CD4-positive, CD25-positive, alpha-beta regulatory T cell (primary cell): ENCODE measurements at regions not wholly inside any gene's neighbourhood (a gene's known extent, or its start where the extent isn't known, plus 50 kb on each side); places are given as distances from the start of the nearest gene placed in this dataset.
"Not testable (repeated sequence)": the region's sequence is repeated elsewhere in the genome, so short reads cannot be mapped to it uniquely, and the experiment has no call there.

Experiments
- ATAC-seq, 2 donors: fragments of 150-1000 bp; cut with Tn5 transposase; one replicate each; pipeline ENCODE4 v1.10.0; 2021; ENCODE audit warnings: low read depth in 2 of 2, moderate number of reproducible peaks in 2 of 2, moderate library complexity in 1 of 2
- DNase-seq, 3 donors: peaks; one replicate each; pipeline versions ENCODE4 v3.0.0 to v3.0.0-alpha.2; 2012 to 2022; ENCODE audit warnings: mixed read lengths in 1 of 3
- H3K27ac ChIP-seq: one replicate; pipeline ENCODE4 v1.7.0; 2013; ENCODE audit warnings: mild to moderate bottlenecking, low read length; ENCODE audit not compliant: insufficient read depth, poor library complexity, severe bottlenecking
- H3K27me3 ChIP-seq: one replicate; pipeline ENCODE4 v1.7.0; 2013; ENCODE audit warnings: low read length; ENCODE audit not compliant: control insufficient read depth, insufficient read depth
- H3K36me3 ChIP-seq: one replicate; pipeline ENCODE4 v1.7.0; 2013; ENCODE audit warnings: mild to moderate bottlenecking, low read length, moderate library complexity; ENCODE audit not compliant: control insufficient read depth, insufficient read depth
- H3K4me1 ChIP-seq: 2 replicates; pipeline ENCODE4 v1.7.0; 2013; ENCODE audit warnings: mild to moderate bottlenecking, low read length; ENCODE audit not compliant: insufficient read depth, control insufficient read depth, poor library complexity, severe bottlenecking
- H3K4me3 ChIP-seq: one replicate; pipeline ENCODE4 v1.7.0; 2013; ENCODE audit warnings: low read depth, mild to moderate bottlenecking, low read length, moderate library complexity
- H3K9me3 ChIP-seq, 2 experiments: 1 replicate in 1 of 2; 2 replicates in 1 of 2; pipeline ENCODE4 v1.7.0; 2013; ENCODE audit warnings: low read length in 2 of 2, mild to moderate bottlenecking in 1 of 2, moderate library complexity in 1 of 2; ENCODE audit not compliant: control insufficient read depth in 2 of 2
- H3K27ac Mint-ChIP-seq, 3 donors: one replicate each; pipeline ENCODE4 v1.8.0; 2020 to 2022; ENCODE audit warnings: mild to moderate bottlenecking in 3 of 3, mixed read lengths in 3 of 3, moderate library complexity in 2 of 3
- H3K27me3 Mint-ChIP-seq: one replicate; pipeline ENCODE4 v1.8.0; 2022; ENCODE audit warnings: mild to moderate bottlenecking, mixed read lengths
- H3K36me3 Mint-ChIP-seq: one replicate; pipeline ENCODE4 v1.8.0; 2020; ENCODE audit warnings: mixed read lengths
- H3K4me1 Mint-ChIP-seq, 4 donors: one replicate each; pipeline ENCODE4 v1.8.0; 2020 to 2022; ENCODE audit warnings: mixed read lengths in 4 of 4, mild to moderate bottlenecking in 1 of 4
- H3K4me3 Mint-ChIP-seq, 4 donors: one replicate each; pipeline ENCODE4 v1.8.0; 2020 to 2022; ENCODE audit warnings: mild to moderate bottlenecking in 4 of 4, mixed read lengths in 4 of 4, moderate library complexity in 3 of 4
- H3K9me3 Mint-ChIP-seq, 7 donors: one replicate each; pipeline ENCODE4 v1.8.0; 2020 to 2022; ENCODE audit warnings: mixed read lengths in 7 of 7, mild to moderate bottlenecking in 3 of 7, moderate library complexity in 2 of 7

- H3K4me3 ChIP-seq, H3K36me3 Mint-ChIP-seq, ATAC-seq, H3K4me1 ChIP-seq, H3K27ac Mint-ChIP-seq, H3K27me3 ChIP-seq, H3K9me3 ChIP-seq, H3K4me3 Mint-ChIP-seq, H3K4me1 Mint-ChIP-seq, DNase-seq, H3K36me3 ChIP-seq, H3K27ac ChIP-seq: not testable (repeated sequence)
- Mint-ChIP-seq H3K9me3 (peaks cover 0 to 30% (median 11%) of the 10 kb centered on the region in 7 donors), H3K27me3 (peaks cover 34% of the 10 kb centered on the region)
Measured at GRCh38 chr9:33740958-33741357, 54.4 kb upstream of the PRSS3 start.

- H3K36me3 ChIP-seq, result no peaks in the 10 kb centered on the region
- Mint-ChIP-seq H3K27me3 (peaks cover 34% of the 10 kb centered on the region), H3K4me1 (no peaks in the 10 kb centered on the region), H3K9me3 (peaks cover 0 to 30% (median 11%) of the 10 kb centered on the region in 7 donors), H3K4me3 (no peak overlapping the region), H3K36me3 (no peaks in the 10 kb centered on the region), H3K27ac (no peak overlapping the region)
- no peak for DNase-seq
- H3K9me3 ChIP-seq, result peaks cover 0 to 5% of the 10 kb centered on the region in 2 experiments
- no peak for ATAC-seq
- no peaks in the 10 kb centered on the region for H3K4me1 ChIP-seq
- H3K27ac ChIP-seq, result no peak overlapping the region
- no peak overlapping the region for H3K4me3 ChIP-seq
- H3K27me3 ChIP-seq, result no peaks in the 10 kb centered on the region
Measured at GRCh38 chr9:33742051-33742450, 53.3 kb upstream of the PRSS3 start.

GRCh38 chr9:33742519-33742918, 52.8 kb upstream of the PRSS3 start:
- ATAC-seq (no peak), DNase-seq (peak in 1 of 3 donors; percentile 15)
- Mint-ChIP-seq H3K27ac (no peak overlapping the region), H3K27me3 (peaks cover 34% of the 10 kb centered on the region), H3K9me3 (peaks cover 0 to 30% (median 11%) of the 10 kb centered on the region in 7 donors), H3K4me1 (no peaks in the 10 kb centered on the region), H3K36me3 (no peaks in the 10 kb centered on the region), H3K4me3 (no peak overlapping the region)
- H3K4me1 ChIP-seq, result no peaks in the 10 kb centered on the region
- H3K27ac ChIP-seq, result no peak overlapping the region
- H3K36me3 ChIP-seq, result no peaks in the 10 kb centered on the region
- no peaks in the 10 kb centered on the region for H3K27me3 ChIP-seq
- H3K9me3 ChIP-seq, result peaks cover 0 to 5% of the 10 kb centered on the region in 2 experiments
- no peak overlapping the region for H3K4me3 ChIP-seq
